NCI-H82 (cell line): ENCODE measurements at regions not wholly inside any gene's neighbourhood (a gene's known extent, or its start where the extent isn't known, plus 50 kb on each side); places are given as distances from the start of the nearest gene placed in this dataset.
"Not testable (repeated sequence)": the region's sequence is repeated elsewhere in the genome, so short reads cannot be mapped to it uniquely, and the experiment has no call there.

Experiments
- DNase-seq: peaks from one replicate; lab custom pipeline; 2025; lab: John Stamatoyannopoulos, UW

DNA sequence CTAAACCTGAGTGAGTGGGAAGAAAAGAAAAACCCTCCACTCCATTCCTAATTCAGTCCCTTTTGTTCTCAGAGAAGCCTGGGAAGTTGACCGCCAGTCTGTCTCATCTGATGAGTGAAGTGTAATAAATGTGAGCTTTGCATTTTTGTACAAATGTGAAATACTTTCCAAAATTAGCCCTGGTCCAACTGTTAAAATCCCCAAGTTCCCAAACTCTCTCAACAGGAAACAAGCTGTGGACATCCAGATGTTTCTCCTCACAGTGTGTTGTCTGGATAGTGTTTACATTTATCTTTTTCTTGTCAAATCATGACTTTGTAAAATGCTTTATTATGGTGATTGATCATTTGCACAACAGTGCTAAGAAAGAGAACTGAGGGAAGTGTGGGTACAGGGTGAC is 145.1 kb downstream of the TM2D1 start:
- DNase-seq: no peak

DNA sequence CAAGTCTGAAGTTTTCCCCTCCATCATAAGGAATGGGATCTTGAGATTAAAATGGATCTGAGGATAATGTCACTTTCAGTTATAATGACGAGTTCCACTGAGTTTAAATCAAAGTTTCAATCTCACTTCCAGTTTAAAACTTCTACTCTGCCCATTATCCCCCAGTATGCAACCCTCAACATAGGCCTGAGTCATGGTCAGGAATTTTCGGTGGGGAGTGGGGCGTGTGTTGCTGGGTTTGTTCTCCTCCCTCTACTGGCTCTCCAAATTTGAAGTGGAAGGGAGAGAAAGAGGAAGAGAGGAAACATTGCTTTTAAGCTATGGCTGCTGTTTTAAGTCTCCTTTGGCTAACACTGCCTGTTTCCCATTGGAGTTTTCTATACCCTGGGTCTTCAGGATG is 152.9 kb downstream of the TM2D1 start:
- DNase-seq: no peak

DNA sequence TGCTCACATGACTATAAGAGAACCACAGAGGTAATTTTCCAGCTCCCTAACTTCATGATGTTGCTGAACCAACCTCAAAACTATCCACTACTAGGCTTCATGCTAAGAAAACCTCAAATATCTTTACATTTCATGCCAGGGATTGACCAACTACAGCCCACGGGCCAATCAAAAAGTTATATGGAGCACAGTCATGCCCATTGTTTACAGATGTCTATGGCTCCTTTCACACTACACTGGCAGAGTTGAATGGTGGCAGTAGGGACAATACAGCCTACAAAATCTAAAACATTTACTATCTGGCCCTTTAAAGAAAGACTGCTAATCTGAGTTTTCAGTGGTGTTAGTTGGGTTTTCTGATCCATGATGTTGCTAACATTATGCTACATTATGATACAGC is 154.8 kb downstream of the TM2D1 start:
- no peak for DNase-seq

DNA sequence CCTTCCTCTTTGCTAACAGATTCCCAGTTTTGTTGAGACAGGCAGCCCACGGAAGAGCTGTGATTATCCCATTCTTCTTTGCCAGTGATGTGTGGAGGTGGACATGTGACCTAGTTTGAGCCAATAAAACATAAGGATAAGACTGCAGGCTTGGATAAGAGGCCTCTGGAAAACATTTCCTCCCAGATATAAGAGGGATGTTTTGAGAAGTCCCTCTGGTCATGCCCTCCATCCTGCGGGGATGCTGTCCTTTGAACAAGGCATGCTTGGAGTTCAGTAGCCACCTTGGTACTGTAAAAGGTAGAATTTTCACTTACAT is 155.7 kb downstream of the TM2D1 start:
- DNase-seq: peak; percentile 92

DNA sequence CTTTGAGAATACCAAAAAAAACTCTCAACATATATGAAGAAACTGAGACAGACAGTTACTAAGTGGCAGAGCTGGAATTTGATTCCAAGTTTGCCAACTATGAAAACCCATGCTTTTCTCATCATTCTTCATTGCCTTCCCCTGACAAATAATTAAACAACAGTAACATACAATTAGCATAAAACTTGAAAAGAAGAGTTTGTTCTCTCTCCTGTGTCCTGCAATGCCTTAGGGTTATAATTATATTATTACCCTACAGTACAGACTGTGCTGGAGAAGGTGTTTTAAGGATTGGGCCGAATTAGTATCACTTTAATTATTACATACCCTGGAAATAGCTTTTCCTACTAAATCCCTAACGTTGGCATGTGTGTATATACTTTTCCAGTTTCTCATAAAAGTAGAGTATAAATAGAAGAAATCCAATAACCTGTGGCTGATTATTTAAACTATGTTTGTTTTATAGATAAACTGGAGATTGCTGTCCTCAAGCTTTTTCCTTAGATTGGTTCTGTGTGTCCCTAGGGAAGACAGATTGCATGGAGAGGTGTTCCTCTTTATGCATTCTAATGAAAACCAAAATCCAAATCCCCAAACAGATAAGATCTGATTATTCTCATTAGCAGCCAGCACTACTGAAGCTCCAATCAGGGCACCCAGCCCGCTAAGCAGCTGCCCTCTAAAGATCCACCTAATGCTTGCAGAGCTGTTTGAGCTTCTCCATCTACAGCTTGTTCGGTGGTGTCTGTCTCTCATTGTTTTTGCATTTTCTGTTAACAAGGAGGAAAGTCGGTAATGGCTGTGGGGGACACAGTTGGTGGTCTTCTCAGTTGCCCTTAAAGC is 156.3 kb downstream of the TM2D1 start:
- DNase-seq: peak; percentile 98

DNA sequence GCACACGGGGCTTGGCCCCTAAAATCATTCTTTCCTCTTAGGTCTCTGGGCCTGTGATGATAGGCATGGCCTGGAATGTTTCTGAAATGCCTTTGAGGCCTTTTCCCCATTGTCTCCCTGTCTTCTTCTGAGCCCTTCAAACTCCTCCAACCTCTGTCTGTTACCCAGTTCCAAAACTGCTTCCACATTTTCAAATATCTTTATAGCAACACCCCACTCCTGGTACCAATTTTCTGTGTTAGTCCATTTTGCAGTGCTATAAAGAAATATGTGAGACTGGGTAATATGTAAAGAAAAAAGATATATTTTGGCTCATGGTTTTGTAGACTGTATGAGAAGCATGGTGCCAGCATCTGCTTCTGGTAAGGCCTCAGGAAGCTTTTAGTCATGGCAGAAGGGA is 158.8 kb downstream of the TM2D1 start:
- DNase-seq: no peak

DNA sequence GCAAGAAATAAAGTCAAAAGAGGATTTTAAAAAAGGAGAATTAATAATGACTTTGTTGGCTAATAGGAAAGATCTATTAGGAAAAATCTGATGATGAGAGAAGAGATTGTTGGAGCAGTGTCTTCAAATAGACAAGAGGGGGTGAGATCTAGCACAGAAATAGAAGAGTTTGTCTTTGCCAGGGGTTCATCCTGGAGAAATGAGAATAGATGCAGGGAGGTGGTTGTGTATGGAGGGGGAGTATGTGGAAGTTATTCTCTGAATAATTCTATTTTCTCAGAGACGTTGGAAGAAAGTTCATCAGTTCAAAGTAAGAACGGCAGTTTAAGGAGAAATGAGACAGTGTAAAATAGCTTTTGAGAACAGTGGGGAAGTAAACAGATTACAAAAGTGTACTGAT is 161.3 kb downstream of the TM2D1 start:
- DNase-seq: no peak

DNA sequence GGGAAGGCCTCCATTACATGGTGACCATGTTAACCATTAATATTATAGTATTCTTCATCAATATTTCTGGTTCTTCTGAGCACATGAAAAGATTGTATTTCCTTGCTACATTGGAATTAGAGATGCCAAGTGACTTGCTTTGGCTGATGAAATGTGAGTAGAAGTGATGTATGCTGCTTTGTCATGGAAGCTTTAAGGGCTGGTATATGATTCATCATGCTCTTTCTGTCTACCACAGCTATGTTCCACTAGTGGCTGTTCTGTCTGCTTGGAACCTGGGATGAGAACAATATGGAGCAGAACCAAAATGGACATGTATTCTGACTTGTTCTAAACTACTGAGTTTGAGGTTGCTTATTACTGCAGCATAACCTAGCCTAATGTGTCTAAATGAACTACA is 163.3 kb downstream of the TM2D1 start:
- DNase-seq: no peak

DNA sequence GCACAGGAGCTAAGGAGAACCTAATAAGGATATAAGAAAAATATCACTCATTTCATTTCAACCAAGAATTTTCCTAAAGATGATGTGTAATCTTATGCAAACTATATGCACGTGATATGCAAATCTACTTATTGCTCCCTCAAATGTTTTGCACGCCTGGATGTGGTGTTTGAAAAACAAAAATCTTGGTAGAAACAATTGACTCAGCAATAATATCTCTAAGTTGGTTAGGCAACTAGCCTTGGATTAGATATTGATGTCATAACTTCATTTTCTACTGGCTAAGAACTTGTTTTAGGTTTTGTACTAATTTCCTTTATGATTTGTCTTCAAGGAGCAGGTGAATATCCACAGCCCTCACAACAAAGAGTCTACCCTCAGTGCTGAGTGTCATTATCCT is 164.6 kb downstream of the TM2D1 start:
- DNase-seq: no peak

DNA sequence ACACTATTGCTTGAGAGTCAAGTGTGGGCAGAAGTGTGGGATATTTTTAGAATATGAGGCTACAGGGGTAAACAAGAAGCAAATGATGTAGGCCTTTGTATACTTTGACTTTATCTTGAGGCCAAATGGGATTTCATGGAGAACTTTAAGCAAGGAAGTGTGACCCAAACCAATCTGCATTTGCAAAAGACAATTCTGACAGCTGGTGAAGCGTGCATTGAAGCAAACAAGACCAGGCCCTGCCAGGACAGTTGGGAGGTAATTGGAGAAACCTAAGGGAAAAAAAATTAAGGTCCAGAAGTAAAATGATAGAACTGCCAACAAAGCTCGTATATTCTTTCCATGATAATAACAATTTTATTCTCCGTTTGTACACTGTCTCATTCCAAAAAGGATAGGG is 168.3 kb downstream of the TM2D1 start:
- DNase-seq: no peak

DNA sequence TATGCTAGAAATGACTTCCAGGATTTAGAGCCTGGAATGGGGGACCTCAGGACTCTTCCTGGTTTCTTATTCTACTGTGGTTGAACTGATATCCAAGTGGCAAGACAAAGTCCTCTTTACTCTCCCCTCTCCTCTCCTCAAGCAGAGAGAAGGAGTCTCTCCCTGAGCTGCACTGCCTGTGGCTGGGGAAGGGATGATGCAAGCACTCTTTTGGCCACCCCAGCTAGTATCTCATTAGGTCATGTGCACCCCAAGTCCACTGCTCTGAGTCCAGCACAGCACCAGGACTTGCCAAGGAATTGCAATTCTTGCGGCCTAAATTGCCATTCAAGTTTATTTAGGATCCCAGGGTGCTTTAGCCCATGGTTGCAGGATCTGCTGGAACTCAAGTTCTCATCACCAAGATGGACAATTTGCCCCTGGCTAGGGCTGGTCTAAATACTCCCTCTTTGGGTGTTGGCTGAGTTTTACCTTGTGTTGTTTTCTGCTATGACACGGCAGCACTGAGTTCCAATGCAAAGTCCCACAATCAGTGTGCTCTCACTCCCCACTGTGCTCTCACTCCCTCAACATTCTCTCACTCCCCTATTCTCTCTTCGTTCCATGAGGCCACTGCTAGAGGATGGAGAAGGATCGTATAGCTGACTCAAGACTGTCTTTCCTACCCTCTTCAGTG is 172.2 kb downstream of the TM2D1 start:
- no peak for DNase-seq

DNA sequence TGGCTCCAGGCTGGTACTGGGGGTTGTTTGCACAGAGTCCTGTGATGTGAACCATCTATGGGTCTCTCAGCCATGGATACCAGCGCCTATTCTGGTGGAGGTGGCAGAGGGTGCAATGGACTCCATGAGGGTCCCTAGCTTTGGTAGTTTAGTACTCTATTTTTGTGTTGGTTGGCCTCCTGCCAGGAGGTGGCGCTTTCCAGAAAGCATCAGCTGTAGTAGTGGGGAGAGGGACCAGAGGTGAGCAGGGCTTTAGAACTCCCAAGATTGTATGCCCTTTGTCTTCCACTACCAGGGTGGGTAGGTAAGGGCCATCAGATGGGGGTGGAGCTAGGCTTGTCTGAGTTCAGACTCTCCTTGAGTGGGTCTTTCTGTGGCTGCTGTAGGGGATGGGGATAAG is 177.6 kb downstream of the TM2D1 start:
- DNase-seq: peak; percentile 26

DNA sequence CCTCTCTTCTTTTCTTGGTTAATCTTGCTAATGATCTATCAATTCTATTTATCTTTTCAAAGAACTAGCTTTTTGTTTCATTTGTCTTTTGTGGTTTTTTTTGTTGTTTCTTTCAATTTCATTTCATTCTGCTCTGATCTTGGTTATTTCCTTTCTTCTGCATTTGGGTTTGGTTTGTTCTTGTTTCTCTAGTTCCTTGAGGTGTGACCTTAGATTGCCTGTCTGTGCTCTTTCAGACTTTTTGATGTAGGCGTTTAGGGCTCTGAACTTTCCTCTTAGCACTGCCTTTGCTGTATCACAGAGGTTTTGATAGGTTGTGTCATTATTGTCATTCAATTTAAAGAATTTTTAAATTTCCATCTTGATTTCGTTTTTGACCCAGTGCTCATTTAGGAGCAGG is 180.1 kb downstream of the TM2D1 start:
- DNase-seq: not testable (repeated sequence)

DNA sequence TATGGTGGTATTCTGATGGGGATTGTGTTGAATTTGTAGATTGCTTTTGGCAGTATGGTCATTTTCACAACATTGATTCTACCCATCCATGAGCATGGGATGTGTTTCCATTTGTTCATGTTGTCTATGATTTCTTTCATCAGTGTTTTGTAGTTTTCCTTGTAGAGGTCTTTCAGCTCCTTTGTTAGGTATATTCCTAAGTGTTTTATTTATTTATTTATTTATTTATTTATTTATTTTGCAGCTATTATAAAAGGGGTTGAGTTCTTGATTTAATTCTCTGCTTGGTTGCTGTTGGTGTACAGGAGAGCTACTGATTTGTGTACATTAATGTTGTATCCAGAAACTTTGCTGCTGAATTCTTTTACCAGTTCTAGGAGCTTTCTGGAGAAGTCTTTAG is 181.4 kb downstream of the TM2D1 start:
- DNase-seq: not testable (repeated sequence)

DNA sequence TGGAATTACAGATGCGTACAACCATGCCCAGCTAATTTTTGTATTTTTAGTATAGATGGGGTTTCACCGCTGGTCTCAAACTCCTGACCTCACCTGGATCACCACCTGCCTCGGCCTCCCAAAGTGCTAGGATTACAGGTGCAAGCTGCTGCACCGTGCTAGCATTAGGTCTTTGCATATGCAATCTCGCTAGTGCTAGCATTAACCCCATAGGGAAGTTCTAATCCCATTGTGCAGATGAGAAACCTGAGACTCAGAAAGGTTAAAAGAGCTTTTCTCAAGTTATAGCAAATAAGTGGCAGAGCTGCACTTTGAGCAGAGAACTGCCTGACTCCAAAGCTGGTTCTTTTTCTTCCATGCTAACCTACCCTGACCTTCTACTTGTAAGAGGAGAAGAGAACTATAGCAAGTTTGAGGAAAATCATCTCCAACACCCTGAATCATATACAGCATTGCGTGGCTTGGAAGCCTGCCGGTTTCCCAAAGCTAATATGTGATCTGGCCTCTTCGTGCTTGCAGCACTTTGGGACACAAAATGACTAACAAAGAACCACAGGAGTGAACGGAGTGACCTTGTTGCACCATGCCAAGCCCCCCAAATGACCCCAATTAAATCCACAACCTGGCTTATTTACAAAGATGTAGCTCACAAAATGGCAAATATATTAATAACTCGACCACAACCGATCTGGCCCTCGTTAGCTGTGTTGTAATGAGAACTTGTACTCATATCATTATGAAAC is 185.1 kb downstream of the TM2D1 start:
- peak; percentile 73 for DNase-seq

DNA sequence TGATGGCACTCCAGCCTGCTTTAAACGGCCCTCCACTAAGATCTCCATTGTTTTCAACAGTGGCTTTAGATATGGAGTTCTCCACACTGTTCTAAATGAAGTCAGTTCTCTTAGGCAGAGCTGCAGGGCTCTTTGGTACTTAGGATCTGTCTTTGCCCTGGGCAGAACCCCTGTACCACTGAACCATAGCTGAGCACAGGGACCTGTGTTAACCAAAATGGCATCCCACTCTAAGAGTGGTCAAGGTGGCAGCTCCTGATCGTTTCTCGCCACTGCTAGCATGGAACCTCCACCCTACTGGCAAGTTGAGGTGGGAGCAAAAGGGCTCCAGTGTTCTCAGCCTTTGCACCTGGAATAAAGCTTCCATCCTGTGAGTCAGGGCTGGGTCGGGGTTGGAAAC is 186.7 kb downstream of the TM2D1 start:
- no peak for DNase-seq

DNA sequence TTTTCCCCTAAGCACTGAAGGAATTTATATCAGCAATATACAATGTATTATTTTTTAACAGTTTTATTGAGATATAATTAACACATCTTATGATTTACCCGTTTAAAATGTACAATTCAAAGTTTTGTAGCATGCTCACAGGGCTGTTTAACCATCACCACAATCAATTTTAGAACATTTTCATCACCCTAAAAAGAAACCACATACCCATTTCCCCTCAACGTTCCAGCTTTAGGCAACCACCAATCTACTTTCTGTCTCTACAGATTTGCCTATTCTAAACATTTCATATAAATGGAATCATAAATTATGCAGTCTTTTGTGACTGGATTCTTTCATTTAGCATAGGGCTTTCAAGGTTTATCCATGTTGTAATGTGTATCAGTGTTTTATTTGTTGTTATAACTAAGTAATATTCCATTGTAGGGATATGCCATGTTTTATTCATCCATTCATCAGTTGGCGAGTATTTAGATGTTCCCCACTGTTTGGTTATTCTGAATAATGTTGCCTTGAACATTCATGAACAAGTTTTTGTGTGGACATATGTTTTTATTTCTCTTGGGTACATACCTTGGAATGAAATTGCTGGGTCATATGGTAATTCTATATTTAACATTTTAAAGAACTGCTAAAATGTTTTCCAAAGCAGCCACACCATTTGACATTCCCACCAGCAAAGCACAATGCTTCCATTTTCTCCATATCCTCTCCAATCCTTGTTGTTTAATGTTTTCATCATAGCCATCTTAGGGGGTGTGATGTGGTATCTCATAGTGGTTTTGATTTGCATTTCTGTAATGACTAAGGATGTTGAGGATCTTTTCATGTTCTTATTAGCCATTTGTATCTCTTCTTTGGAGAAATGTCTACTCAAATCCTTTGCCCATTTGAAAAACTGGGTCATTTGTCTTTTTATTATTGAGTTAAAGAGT is 188.5 kb downstream of the TM2D1 start:
- DNase-seq: no peak

DNA sequence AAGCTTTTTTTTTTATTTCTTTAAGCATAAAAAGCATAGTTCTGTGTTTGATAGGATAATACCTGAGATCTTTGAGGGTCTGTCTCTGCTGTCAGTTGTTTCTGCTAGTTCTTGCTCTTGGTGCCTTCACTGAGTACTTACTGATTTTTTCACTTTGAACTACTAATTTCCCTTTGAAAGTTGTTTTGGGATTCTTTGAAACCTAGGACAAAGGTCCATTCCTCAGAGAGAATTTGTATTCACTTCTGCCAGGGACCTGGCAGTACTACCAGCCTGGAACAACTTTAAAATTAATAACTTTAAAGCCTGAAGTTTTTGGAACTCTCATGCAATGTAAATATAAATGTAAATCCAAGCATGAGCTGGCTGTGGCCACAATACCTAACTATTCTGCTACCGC is 190.1 kb downstream of the TM2D1 start:
- DNase-seq: no peak

DNA sequence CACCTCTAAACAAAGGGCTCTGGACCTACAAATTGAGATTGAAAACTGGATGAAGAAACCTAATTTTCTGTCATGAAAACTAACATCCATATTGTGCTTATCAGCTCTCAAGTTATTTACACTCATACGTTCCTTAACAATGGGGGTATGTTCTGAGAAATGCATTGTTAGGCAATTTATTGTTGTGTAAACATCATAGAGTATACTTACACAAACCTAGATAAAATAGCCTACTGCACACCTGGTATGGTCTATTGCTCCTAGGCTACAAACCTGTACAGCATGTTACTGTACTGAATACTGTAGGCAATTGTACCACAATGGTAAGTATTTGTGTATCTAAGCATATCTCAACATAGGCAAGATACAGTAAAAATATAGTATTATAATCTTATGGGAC is 191.4 kb downstream of the TM2D1 start:
- DNase-seq: no peak

DNA sequence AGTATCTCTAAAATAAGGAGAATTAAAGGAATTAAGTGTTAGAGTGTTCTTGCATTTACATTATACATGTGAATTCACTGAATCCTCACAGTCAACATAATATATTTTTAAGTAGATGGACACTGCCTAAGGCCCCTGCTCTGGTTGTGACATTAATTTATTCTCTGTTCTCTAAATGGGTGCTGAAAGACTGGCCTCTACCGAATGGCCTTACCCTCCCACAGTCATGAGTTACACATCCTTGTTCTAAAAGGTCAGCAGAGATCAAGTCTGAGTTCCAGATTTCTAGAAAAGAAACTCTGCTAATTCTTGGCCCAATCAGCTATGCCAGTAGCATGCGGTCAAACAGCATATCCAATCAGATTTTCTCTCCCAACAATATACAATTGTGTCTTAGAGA is 193.2 kb downstream of the TM2D1 start:
- no peak for DNase-seq

DNA sequence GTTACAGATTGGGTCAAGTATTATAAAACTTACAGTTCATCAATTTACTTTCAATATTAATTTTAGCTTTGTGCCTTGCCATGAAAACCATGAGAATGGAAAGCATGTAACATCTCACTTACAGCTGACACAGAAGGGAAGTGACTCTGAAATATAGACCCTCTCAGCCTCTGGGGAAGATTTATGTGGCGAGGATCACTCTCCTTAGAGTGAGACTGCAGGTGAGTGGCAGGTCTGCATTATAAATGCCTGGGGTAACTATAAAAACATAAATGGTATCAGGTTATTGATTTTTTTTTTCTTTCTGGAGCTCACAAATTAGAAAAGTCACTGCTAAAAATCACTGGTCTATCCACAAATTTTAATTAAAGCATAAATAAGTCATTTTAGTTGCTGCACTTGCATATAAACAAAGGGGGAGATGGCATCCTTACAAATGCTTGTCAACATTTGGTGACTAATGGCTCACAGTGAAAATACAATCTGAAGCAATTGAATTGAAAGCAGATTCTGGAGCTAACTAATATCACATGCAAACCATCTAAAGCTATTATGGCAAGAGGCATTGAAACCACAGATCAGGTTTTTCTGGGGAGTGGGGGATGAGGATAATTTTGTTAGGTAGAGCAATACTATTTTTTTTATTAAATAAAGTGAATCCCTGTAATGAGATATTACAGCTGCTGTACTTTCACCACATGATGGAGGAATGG is 200.9 kb downstream of the TM2D1 start:
- DNase-seq: peak; percentile 46
